Panc1 (cell line): ENCODE measurements at regions not wholly inside any gene's neighbourhood (a gene's known extent, or its start where the extent isn't known, plus 50 kb on each side); places are given as distances from the start of the nearest gene placed in this dataset.

ENCODE experiments used
- ATAC-seq: fragments of 200-7000 bp; cut with Tn5 transposase; 2 replicates; pipeline ENCODE4 v1.9.1; 2020; ENCODE audit warnings: mild to moderate bottlenecking, moderate library complexity
- BruUV-seq: library from RNA; stranded (reverse); fragments of 400-500 nt; replicated peaks from 2 replicates; lab custom pipeline; 2021; lab: Mats Ljungman, UMichigan
- CTCF ChIA-PET: fragments of 300-600 bp; sonication (Branson Sonifier 250); formaldehyde crosslinking; loops from one replicate; lab custom pipeline; 2022; ENCODE audit warnings: antibody characterized with exemption; lab: Charles Lee
- POLR2A ChIA-PET: fragments of 300-600 bp; sonication (Branson Sonifier 250); formaldehyde crosslinking; loops from one replicate; lab custom pipeline; 2022; ENCODE audit warnings: antibody characterized with exemption; lab: Charles Lee
- DNase-seq: peaks from one replicate; pipeline ENCODE4 v3.0.0-alpha.2; 2010; ENCODE audit warnings: low read depth, low spot score
- H3K27ac ChIP-seq: 2 replicates; pipeline ENCODE4 v1.5.1; 2011; ENCODE audit warnings: mild to moderate bottlenecking, low read length, inconsistent platforms
- H3K27me3 ChIP-seq: fragments of 200-500 bp; sonication (Bioruptor generic); 2 replicates; pipeline ENCODE4 v1.6.0; 2014; ENCODE audit warnings: low read length, inconsistent platforms; ENCODE audit not compliant: control insufficient read depth, insufficient read depth
- H3K36me3 ChIP-seq: fragments of 200-500 bp; sonication (Bioruptor generic); 2 replicates; pipeline ENCODE4 v1.5.1; 2014; ENCODE audit warnings: inconsistent platforms, mild to moderate bottlenecking, low read length, moderate library complexity; ENCODE audit not compliant: control insufficient read depth, insufficient read depth
- H3K4me1 ChIP-seq: 2 replicates; pipeline ENCODE4 v1.5.1; 2011; ENCODE audit warnings: inconsistent platforms, mild to moderate bottlenecking, low read length, moderate library complexity; ENCODE audit not compliant: control insufficient read depth, insufficient read depth
- H3K4me3 ChIP-seq, 2 experiments: 2 replicates each; pipeline ENCODE4 v1.5.1; 2011 to 2012; ENCODE audit warnings: low read depth in 2 of 2, low read length in 2 of 2, mild to moderate bottlenecking in 2 of 2, inconsistent platforms in 1 of 2, moderate library complexity in 1 of 2
- H3K9me3 ChIP-seq: fragments of 200-500 bp; sonication (Bioruptor generic); 2 replicates; pipeline ENCODE4 v1.5.1; 2014; ENCODE audit warnings: low read depth, mild to moderate bottlenecking, inconsistent platforms, low read length, moderate library complexity; ENCODE audit not compliant: control insufficient read depth, insufficient read depth
- CTCF ChIP-seq: fragments of 450-650 bp; IDR thresholded peaks from 2 replicates; pipeline ENCODE4 v1.5.1; 2017; ENCODE audit warnings: mild to moderate bottlenecking
- POLR2AphosphoS5 ChIP-seq: IDR thresholded peaks from 2 replicates; pipeline ENCODE4 v1.6.1; 2012; ENCODE audit warnings: mild to moderate bottlenecking, low read depth, low read length, moderate library complexity
- REST ChIP-seq, 2 experiments: IDR thresholded peaks; 2 replicates each; pipeline ENCODE4 v1.6.1; 2011 to 2012; ENCODE audit warnings: low read depth in 2 of 2, control low read depth in 1 of 2, low read length in 1 of 2, mild to moderate bottlenecking in 1 of 2, moderate library complexity in 1 of 2; ENCODE audit not compliant: insufficient read depth in 1 of 2
- SIN3A ChIP-seq: IDR thresholded peaks from 2 replicates; pipeline ENCODE4 v1.6.1; 2012; ENCODE audit warnings: low read depth, mild to moderate bottlenecking, low read length, moderate library complexity, borderline replicate concordance; ENCODE audit not compliant: insufficient read depth
- TCF7L2 ChIP-seq: IDR thresholded peaks from 2 replicates; pipeline ENCODE4 v1.6.1; 2011; ENCODE audit warnings: mild to moderate bottlenecking, low read depth, low read length, inconsistent platforms
- in situ Hi-C: cut with HindIII; loops from 2 replicates; pipeline ENCODE4 v1.10.0; 2016; ENCODE audit warnings: low sequenced_read_pairs, low pct_unique_long_range_greater_than_20kb
- intact Hi-C: fragments of 100-400 bp; cut with micrococcal nuclease; formaldehyde crosslinking; loops from one replicate; pipeline ENCODE4 v1.10.0; 2022; ENCODE audit not compliant: unreplicated experiment

- no peak overlapping the region for H3K4me3 ChIP-seq
- no peaks in the 10 kb centered on the region for H3K4me1 ChIP-seq
- H3K36me3 ChIP-seq = no peaks in the 10 kb centered on the region
- CTCF ChIA-PET = no interaction called here
- in situ Hi-C loops (no loop called here), intact Hi-C loops (no loop called here)
- DNase-seq (no peak), ATAC-seq (no peak)
- no peaks in the 10 kb centered on the region for H3K9me3 ChIP-seq
- peaks cover 4% of the 10 kb centered on the region for H3K27me3 ChIP-seq
- POLR2A ChIA-PET = no interaction called here
- no TSS peak for BruUV-seq
- TF ChIP-seq TCF7L2 (no peak), POLR2AphosphoS5 (no peak), CTCF (no peak), REST (IDR thresholded peaks at IDR 0.05; ENCODE audit: insufficient read depth in 1 of 2, low read depth in 2 of 2, low read length in 1 of 2) (no peak), SIN3A (no peak)
- no peak overlapping the region for H3K27ac ChIP-seq
Measured at GRCh38 chr2:204074456-204074855, 137.9 kb downstream of the ICOS start.

GRCh38 chr2:204078003-204078698, 141.6 kb downstream of the ICOS start:
- H3K36me3 ChIP-seq = no peaks in the 10 kb centered on the region
- ATAC-seq (no peak), DNase-seq (no peak)
- BruUV-seq = no TSS peak
- ChIA-PET POLR2A (no interaction called here), CTCF (no interaction called here)
- no peaks in the 10 kb centered on the region for H3K9me3 ChIP-seq
- H3K27ac ChIP-seq = no peak overlapping the region
- TF ChIP-seq TCF7L2 (no peak), POLR2AphosphoS5 (no peak), REST (IDR thresholded peaks at IDR 0.05; ENCODE audit: insufficient read depth in 1 of 2, low read depth in 2 of 2, low read length in 1 of 2) (no peak), CTCF (no peak), SIN3A (no peak)
- intact Hi-C loops (no loop called here), in situ Hi-C loops (no loop called here)
- no peaks in the 10 kb centered on the region for H3K4me1 ChIP-seq
- no peak overlapping the region for H3K4me3 ChIP-seq
- H3K27me3 ChIP-seq = peaks cover 7% of the 10 kb centered on the region
